H9 (cell line): ENCODE measurements at regions not wholly inside any gene's neighbourhood (a gene's known extent, or its start where the extent isn't known, plus 50 kb on each side); places are given as distances from the start of the nearest gene placed in this dataset.

Experiments used
- DNase-seq: peaks from one replicate; pipeline ENCODE4 v3.0.0-alpha.2; 2017
- H2AFZ ChIP-seq: one replicate; pipeline ENCODE4 v1.6.1; 2013; ENCODE audit warnings: mild to moderate bottlenecking, low read length, control low read depth, moderate library complexity
- H2AK5ac ChIP-seq: 2 replicates; pipeline ENCODE4 v1.6.1; 2013; ENCODE audit warnings: low read length, control low read depth, mixed read lengths; ENCODE audit not compliant: insufficient read length
- H2BK120ac ChIP-seq: one replicate; pipeline ENCODE4 v1.6.1; 2013; ENCODE audit warnings: low read depth, mild to moderate bottlenecking, low read length, control low read depth, inconsistent platforms; ENCODE audit not compliant: poor library complexity, severe bottlenecking
- H2BK12ac ChIP-seq: 2 replicates; pipeline ENCODE4 v1.6.1; 2013; ENCODE audit warnings: low read length, control low read depth, mixed read lengths, low read depth; ENCODE audit not compliant: insufficient read length
- H2BK15ac ChIP-seq: 2 replicates; pipeline ENCODE4 v1.6.1; 2013; ENCODE audit warnings: low read depth, low read length, control low read depth
- H2BK20ac ChIP-seq: one replicate; pipeline ENCODE4 v1.6.1; 2013; ENCODE audit warnings: low read depth, mild to moderate bottlenecking, low read length, control low read depth, inconsistent platforms; ENCODE audit not compliant: poor library complexity, severe bottlenecking
- H2BK5ac ChIP-seq: 2 replicates; pipeline ENCODE4 v1.6.1; 2013; ENCODE audit warnings: low read length, control low read depth, mixed read lengths; ENCODE audit not compliant: insufficient read length
- H3K14ac ChIP-seq: 2 replicates; pipeline ENCODE4 v1.6.1; 2013; ENCODE audit warnings: low read length, control low read depth; ENCODE audit not compliant: insufficient read depth
- H3K18ac ChIP-seq: 2 replicates; pipeline ENCODE4 v1.6.1; 2013; ENCODE audit warnings: low read depth, mild to moderate bottlenecking, mixed read lengths, low read length, control low read depth; ENCODE audit not compliant: insufficient read length
- H3K23ac ChIP-seq: 2 replicates; pipeline ENCODE4 v1.6.1; 2013; ENCODE audit warnings: low read length, control low read depth, mixed read lengths, low read depth; ENCODE audit not compliant: insufficient read length
- H3K23me2 ChIP-seq: 2 replicates; pipeline ENCODE4 v1.6.1; 2013; ENCODE audit warnings: low read depth, mild to moderate bottlenecking, mixed read lengths, low read length, control low read depth; ENCODE audit not compliant: insufficient read length, poor library complexity, severe bottlenecking
- H3K27ac ChIP-seq: 2 replicates; pipeline ENCODE4 v1.5.1; 2013; ENCODE audit warnings: low read length, control low read depth, mixed read lengths, low read depth; ENCODE audit not compliant: insufficient read length
- H3K27me3 ChIP-seq: 2 replicates; pipeline ENCODE4 v1.6.1; 2013; ENCODE audit warnings: low read length, control low read depth, inconsistent platforms; ENCODE audit not compliant: insufficient read depth
- H3K4ac ChIP-seq: 2 replicates; pipeline ENCODE4 v1.6.1; 2013; ENCODE audit warnings: low read depth, mild to moderate bottlenecking, control low read depth, inconsistent platforms, low read length, moderate library complexity
- H3K4me1 ChIP-seq: 2 replicates; pipeline ENCODE4 v1.6.1; 2013; ENCODE audit warnings: low read length, control low read depth, inconsistent platforms; ENCODE audit not compliant: insufficient read depth
- H3K4me2 ChIP-seq: 2 replicates; pipeline ENCODE4 v1.6.1; 2013; ENCODE audit warnings: low read length, control low read depth, mixed read lengths; ENCODE audit not compliant: insufficient read length, insufficient read depth
- H3K56ac ChIP-seq: 2 replicates; pipeline ENCODE4 v1.6.1; 2013; ENCODE audit warnings: low read depth, mild to moderate bottlenecking, mixed read lengths, low read length, control low read depth; ENCODE audit not compliant: insufficient read length
- H3K79me1 ChIP-seq: 2 replicates; pipeline ENCODE4 v1.6.1; 2013; ENCODE audit warnings: low read depth, mild to moderate bottlenecking, moderate library complexity, low read length, control low read depth, inconsistent platforms; ENCODE audit not compliant: insufficient read depth, poor library complexity, severe bottlenecking
- H3K79me2 ChIP-seq: 2 replicates; pipeline ENCODE4 v1.6.1; 2013; ENCODE audit warnings: low read length, control low read depth, inconsistent platforms; ENCODE audit not compliant: insufficient read depth
- H3K9ac ChIP-seq: 2 replicates; pipeline ENCODE4 v1.6.1; 2013; ENCODE audit warnings: low read length, control low read depth, mixed read lengths; ENCODE audit not compliant: insufficient read length; ENCODE audit errors: extremely low read depth
- H3K9me3 ChIP-seq: one replicate; pipeline ENCODE4 v1.6.1; 2013; ENCODE audit warnings: low read depth, low read length, inconsistent platforms; ENCODE audit not compliant: control insufficient read depth
- H3T11ph ChIP-seq: one replicate; pipeline ENCODE4 v1.6.1; 2013; ENCODE audit warnings: mild to moderate bottlenecking, low read length, control low read depth, inconsistent platforms
- H4K20me1 ChIP-seq: one replicate; pipeline ENCODE4 v1.6.1; 2013; ENCODE audit not compliant: control insufficient read depth, insufficient read length, insufficient read depth
- H4K5ac ChIP-seq: 2 replicates; pipeline ENCODE4 v1.6.1; 2013; ENCODE audit warnings: low read depth, mild to moderate bottlenecking, mixed read lengths, low read length, control low read depth; ENCODE audit not compliant: insufficient read length
- H4K8ac ChIP-seq: replicated peaks from 2 replicates; pipeline ENCODE4 v1.6.1; 2013; ENCODE audit warnings: low read length, control low read depth, mixed read lengths, low read depth; ENCODE audit not compliant: insufficient read length
- H4K91ac ChIP-seq: 2 replicates; pipeline ENCODE4 v1.6.1; 2013; ENCODE audit warnings: low read depth, mild to moderate bottlenecking, moderate library complexity, mixed read lengths, low read length, control low read depth; ENCODE audit not compliant: insufficient read length
- H3K27ac Mint-ChIP-seq, 3 experiments: 2 replicates in 2 of 3; 3 replicates in 1 of 3; pipeline ENCODE4 v1.8.0; 2020 to 2021; ENCODE audit warnings: mixed read lengths in 3 of 3, mild to moderate bottlenecking in 1 of 3, moderate library complexity in 1 of 3
- H3K27me3 Mint-ChIP-seq: 2 replicates; pipeline ENCODE4 v1.8.0; 2021; ENCODE audit warnings: low read depth, mild to moderate bottlenecking, moderate library complexity, mixed read lengths
- H3K36me3 Mint-ChIP-seq, 3 experiments: 2 replicates in 2 of 3; 3 replicates in 1 of 3; pipeline ENCODE4 v1.8.0; 2020 to 2021; ENCODE audit warnings: low read depth in 3 of 3, mixed read lengths in 3 of 3; ENCODE audit not compliant: insufficient read depth in 1 of 3
- H3K4me1 Mint-ChIP-seq, 2 experiments: 2 replicates each; pipeline ENCODE4 v1.8.0; 2020; ENCODE audit warnings: mixed read lengths in 2 of 2
- H3K4me3 Mint-ChIP-seq, 2 experiments: 2 replicates in 1 of 2; 3 replicates in 1 of 2; pipeline ENCODE4 v1.8.0; 2020 to 2021; ENCODE audit warnings: mild to moderate bottlenecking in 2 of 2, mixed read lengths in 2 of 2, moderate library complexity in 1 of 2
- H3K9me3 Mint-ChIP-seq, 2 experiments: 2 replicates in 1 of 2; 3 replicates in 1 of 2; pipeline ENCODE4 v1.8.0; 2020; ENCODE audit warnings: mild to moderate bottlenecking in 2 of 2, mixed read lengths in 2 of 2, moderate library complexity in 1 of 2
- CTCF ChIP-seq: fragments of 200-600 bp; sonication (generic); conservative IDR thresholded peaks from 3 replicates; pipeline ENCODE4 v1.8.0; 2021; ENCODE audit warnings: antibody characterized with exemption, mild to moderate bottlenecking

- no peak overlapping the region for H3K56ac ChIP-seq
- Mint-ChIP-seq H3K4me3 (no peak overlapping the region), H3K27me3 (no peaks in the 10 kb centered on the region), H3K27ac (no peak overlapping the region), H3K36me3 (no peaks in the 10 kb centered on the region; a peak in 1 of 7 replicates), H3K9me3 (peaks cover 3% of the 10 kb centered on the region in 2 experiments; a peak in 2 of 5 replicates), H3K4me1 (no peaks in the 10 kb centered on the region)
- H3K14ac ChIP-seq = no peak overlapping the region
- no peak overlapping the region for H2BK15ac ChIP-seq
- no peaks in the 10 kb centered on the region for H3K79me2 ChIP-seq
- no peak overlapping the region for H4K5ac ChIP-seq
- H4K8ac ChIP-seq = no peak overlapping the region
- no peak overlapping the region for H2BK20ac ChIP-seq
- H3K23me2 ChIP-seq = no peaks in the 10 kb centered on the region
- no peak overlapping the region for H3K27ac ChIP-seq
- H4K91ac ChIP-seq = no peak overlapping the region
- H3K79me1 ChIP-seq = no peaks in the 10 kb centered on the region
- H2AK5ac ChIP-seq = no peak overlapping the region
- no peak overlapping the region for H2BK12ac ChIP-seq
- no peak overlapping the region for H3K9ac ChIP-seq
- H3K23ac ChIP-seq = no peak overlapping the region
- H4K20me1 ChIP-seq = no peaks in the 10 kb centered on the region
- H3K27me3 ChIP-seq = no peaks in the 10 kb centered on the region
- no peaks in the 10 kb centered on the region for H3K9me3 ChIP-seq
- H3K18ac ChIP-seq = no peak overlapping the region
- H3K4me2 ChIP-seq = no peak overlapping the region
- H2BK5ac ChIP-seq = no peak overlapping the region
- no peak overlapping the region for H2BK120ac ChIP-seq
- no peak overlapping the region for H3K4ac ChIP-seq
- no peak for DNase-seq
- no peak overlapping the region for H3T11ph ChIP-seq
- no peaks in the 10 kb centered on the region for H3K4me1 ChIP-seq
- TF ChIP-seq CTCF = no peak
- H2AFZ ChIP-seq = no peak overlapping the region
Observed at GRCh38 chr14:44010595-44010994, 496.5 kb downstream of the FSCB start.
